Fibroblast of lung (primary cell): ENCODE measurements at regions not wholly inside any gene's neighbourhood (a gene's known extent, or its start where the extent isn't known, plus 50 kb on each side); places are given as distances from the start of the nearest gene placed in this dataset.

Experiments
- DNase-seq, 2 donors: peaks; one replicate each; pipeline versions ENCODE4 v3.0.0 to v3.0.0-alpha.2; 2010; ENCODE audit warnings: low read depth in 2 of 2
- H2AFZ ChIP-seq: 2 replicates; pipeline ENCODE4 v1.5.1; 2012; ENCODE audit warnings: low read length, control low read depth, inconsistent platforms
- H3K27ac ChIP-seq: 2 replicates; pipeline ENCODE4 v1.5.1; 2011; ENCODE audit warnings: low read length, control low read depth; ENCODE audit not compliant: insufficient read depth
- H3K27me3 ChIP-seq: 2 replicates; pipeline ENCODE4 v1.5.1; 2011; ENCODE audit warnings: mild to moderate bottlenecking, low read length; ENCODE audit not compliant: control insufficient read depth, insufficient read depth
- H3K36me3 ChIP-seq: 2 replicates; pipeline ENCODE4 v1.5.1; 2011; ENCODE audit warnings: low read length; ENCODE audit not compliant: control insufficient read depth, insufficient read depth
- H3K4me1 ChIP-seq: 2 replicates; pipeline ENCODE4 v1.5.1; 2011; ENCODE audit warnings: low read length; ENCODE audit not compliant: control insufficient read depth, insufficient read depth; ENCODE audit errors: extremely low read depth
- H3K4me2 ChIP-seq: 2 replicates; pipeline ENCODE4 v1.5.1; 2011; ENCODE audit warnings: low read length, control low read depth; ENCODE audit not compliant: insufficient read depth; ENCODE audit errors: extremely low read depth
- H3K4me3 ChIP-seq, 4 experiments: fragments of 200-600 bp in 1 of 4; sonication (generic) in 1 of 4; replicated peaks in 1 of 4; 2 replicates each; pipeline ENCODE4 v1.5.1; 2011 to 2016; ENCODE audit warnings: low read length in 4 of 4, low read depth in 3 of 4, mild to moderate bottlenecking in 3 of 4, control low read depth in 2 of 4, inconsistent platforms in 1 of 4, mixed read lengths in 1 of 4; ENCODE audit not compliant: insufficient read depth in 1 of 4; ENCODE audit errors: control extremely low read depth in 1 of 4
- H3K79me2 ChIP-seq: 2 replicates; pipeline ENCODE4 v1.5.1; 2012; ENCODE audit warnings: mild to moderate bottlenecking, low read length, inconsistent platforms; ENCODE audit not compliant: control insufficient read depth, insufficient read depth
- H3K9ac ChIP-seq: 2 replicates; pipeline ENCODE4 v1.5.1; 2011; ENCODE audit warnings: mild to moderate bottlenecking, low read length, control low read depth; ENCODE audit not compliant: insufficient read depth
- H3K9me3 ChIP-seq: 2 replicates; pipeline ENCODE4 v1.5.1; 2012; ENCODE audit warnings: low read depth, low read length; ENCODE audit not compliant: control insufficient read depth, insufficient read depth
- H4K20me1 ChIP-seq: 2 replicates; pipeline ENCODE4 v1.5.1; 2011; ENCODE audit warnings: low read length; ENCODE audit not compliant: control insufficient read depth, insufficient read depth; ENCODE audit errors: extremely low read depth
- CTCF ChIP-seq, 2 donors: IDR thresholded peaks in 1 of 2; conservative IDR thresholded peaks in 1 of 2; 1 replicate in 1 of 2; 2 replicates in 1 of 2; pipeline ENCODE4 v1.5.1; 2011 to 2012; ENCODE audit warnings: low read length in 2 of 2, control low read depth in 1 of 2, inconsistent platforms in 1 of 2, low read depth in 1 of 2, mild to moderate bottlenecking in 1 of 2
- EZH2 ChIP-seq: IDR thresholded peaks from 2 replicates; pipeline ENCODE4 v1.5.1; 2012; ENCODE audit warnings: low read length, control low read depth, mild to moderate bottlenecking; ENCODE audit errors: missing control alignments

DNA sequence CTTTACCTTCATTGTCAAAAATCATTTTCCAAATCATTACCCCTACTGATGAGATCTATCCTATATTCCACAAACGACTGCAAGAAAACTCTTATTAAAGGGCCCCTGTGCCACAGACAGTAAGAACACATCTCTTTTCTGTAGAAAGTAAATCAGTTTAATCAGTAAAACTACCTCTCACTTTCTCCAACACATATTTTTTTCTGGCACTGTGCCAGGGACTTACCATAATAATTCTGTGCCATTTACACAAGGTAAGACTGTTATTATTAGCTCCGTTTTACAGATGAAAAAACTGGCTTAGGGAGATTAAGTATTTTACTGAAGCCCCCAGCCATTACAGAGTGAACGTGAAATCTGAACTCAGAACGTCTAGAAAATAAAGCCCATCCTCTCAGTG lies 587.0 kb upstream of the COX7C start:
- H3K79me2 ChIP-seq: no peaks in the 10 kb centered on the region
- H3K4me1 ChIP-seq: no peaks in the 10 kb centered on the region
- H3K4me3 ChIP-seq: no peak overlapping the region
- no peaks in the 10 kb centered on the region for H4K20me1 ChIP-seq
- no peaks in the 10 kb centered on the region for H3K9me3 ChIP-seq
- no peaks in the 10 kb centered on the region for H3K27me3 ChIP-seq
- H3K36me3 ChIP-seq: no peaks in the 10 kb centered on the region
- H2AFZ ChIP-seq: no peak overlapping the region
- no peak for DNase-seq
- TF ChIP-seq CTCF (conservative IDR thresholded peaks at IDR 0.05 in 1 of 2, IDR thresholded peaks at IDR 0.05 in 1 of 2; ENCODE audit: low read depth in 1 of 2, low read length in 2 of 2) (no peak), EZH2 (no peak)
- no peak overlapping the region for H3K9ac ChIP-seq
- no peak overlapping the region for H3K4me2 ChIP-seq
- H3K27ac ChIP-seq: no peak overlapping the region

DNA sequence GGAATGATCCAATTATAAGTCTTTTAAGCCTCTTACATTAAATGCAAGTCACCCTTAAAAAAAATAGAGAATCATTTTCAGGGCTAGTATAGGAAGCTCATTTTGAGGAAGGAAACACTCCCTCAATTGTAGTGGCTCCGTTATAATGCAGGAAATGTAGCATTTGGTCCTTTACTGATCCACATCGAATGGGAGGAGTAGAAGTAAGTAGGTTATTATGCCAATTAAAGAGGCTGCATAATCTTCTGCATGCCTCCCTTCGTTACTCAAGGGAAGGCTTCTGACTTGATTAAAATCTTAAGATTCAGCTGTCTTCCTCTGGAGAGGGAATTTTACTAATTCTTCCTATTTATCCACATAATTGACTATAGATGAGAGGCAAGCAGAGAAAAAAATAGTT lies 579.2 kb upstream of the COX7C start:
- Histone ChIP-seq H3K27me3 (no peaks in the 10 kb centered on the region), H3K79me2 (no peaks in the 10 kb centered on the region)
- no peak for TF ChIP-seq CTCF (conservative IDR thresholded peaks at IDR 0.05 in 1 of 2, IDR thresholded peaks at IDR 0.05 in 1 of 2; ENCODE audit: low read depth in 1 of 2, low read length in 2 of 2)
- TF ChIP-seq EZH2: no peak

DNA sequence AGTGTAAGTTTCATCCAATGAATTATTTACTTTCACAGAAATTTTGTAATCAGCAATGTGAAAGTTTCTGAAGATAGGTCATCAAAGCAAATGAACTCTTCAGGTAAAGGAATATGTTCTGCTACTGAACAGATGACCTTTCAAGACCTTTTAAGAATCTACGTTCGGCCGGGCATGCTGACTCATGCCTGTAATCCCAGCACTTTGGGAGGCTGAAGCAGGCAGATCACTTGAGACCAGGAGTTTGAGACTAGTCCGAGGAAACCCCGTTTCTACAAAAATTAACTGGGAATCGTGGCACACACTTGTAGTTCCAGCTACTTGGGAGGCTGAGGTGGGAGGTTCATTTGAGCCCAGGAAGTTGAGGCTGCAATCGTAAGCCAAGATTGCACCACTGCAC lies 578.4 kb upstream of the COX7C start:
- Histone ChIP-seq H3K9ac (no peak overlapping the region), H3K4me1 (no peaks in the 10 kb centered on the region), H3K9me3 (no peaks in the 10 kb centered on the region), H4K20me1 (no peaks in the 10 kb centered on the region), H3K4me2 (no peak overlapping the region), H3K36me3 (no peaks in the 10 kb centered on the region), H3K27ac (no peak overlapping the region), H3K4me3 (no peak overlapping the region), H3K79me2 (no peaks in the 10 kb centered on the region), H2AFZ (no peak overlapping the region), H3K27me3 (no peaks in the 10 kb centered on the region)
- no peak for DNase-seq
- TF ChIP-seq EZH2: no peak
- no peak for TF ChIP-seq CTCF (conservative IDR thresholded peaks at IDR 0.05 in 1 of 2, IDR thresholded peaks at IDR 0.05 in 1 of 2; ENCODE audit: low read depth in 1 of 2, low read length in 2 of 2)

More for the DNA sequence above, 579.2 kb upstream of the COX7C start:
- no peaks in the 10 kb centered on the region for H3K9me3 ChIP-seq
- H3K9ac ChIP-seq: no peak overlapping the region
- H3K27ac ChIP-seq: no peak overlapping the region
- DNase-seq: no peak
- no peak overlapping the region for H3K4me2 ChIP-seq
- no peak overlapping the region for H3K4me3 ChIP-seq
- H3K4me1 ChIP-seq: no peaks in the 10 kb centered on the region
- H2AFZ ChIP-seq: no peak overlapping the region
- H3K36me3 ChIP-seq: no peaks in the 10 kb centered on the region
- H4K20me1 ChIP-seq: no peaks in the 10 kb centered on the region
